GM12892 (cell line): ENCODE measurements at regions not wholly inside any gene's neighbourhood (a gene's known extent, or its start where the extent isn't known, plus 50 kb on each side); places are given as distances from the start of the nearest gene placed in this dataset.

Experiments
- POLR2A ChIP-seq: IDR thresholded peaks from 2 replicates; pipeline ENCODE4 v1.6.1; 2011; ENCODE audit warnings: low read depth, low read length, control low read depth
- POLR2AphosphoS5 ChIP-seq: IDR thresholded peaks from 2 replicates; pipeline ENCODE4 v1.6.1; 2011; ENCODE audit warnings: low read depth, low read length, control low read depth
- TAF1 ChIP-seq: IDR thresholded peaks from 2 replicates; pipeline ENCODE4 v1.6.1; 2011; ENCODE audit warnings: low read depth, mild to moderate bottlenecking, control low read depth, low read length, borderline replicate concordance

DNA sequence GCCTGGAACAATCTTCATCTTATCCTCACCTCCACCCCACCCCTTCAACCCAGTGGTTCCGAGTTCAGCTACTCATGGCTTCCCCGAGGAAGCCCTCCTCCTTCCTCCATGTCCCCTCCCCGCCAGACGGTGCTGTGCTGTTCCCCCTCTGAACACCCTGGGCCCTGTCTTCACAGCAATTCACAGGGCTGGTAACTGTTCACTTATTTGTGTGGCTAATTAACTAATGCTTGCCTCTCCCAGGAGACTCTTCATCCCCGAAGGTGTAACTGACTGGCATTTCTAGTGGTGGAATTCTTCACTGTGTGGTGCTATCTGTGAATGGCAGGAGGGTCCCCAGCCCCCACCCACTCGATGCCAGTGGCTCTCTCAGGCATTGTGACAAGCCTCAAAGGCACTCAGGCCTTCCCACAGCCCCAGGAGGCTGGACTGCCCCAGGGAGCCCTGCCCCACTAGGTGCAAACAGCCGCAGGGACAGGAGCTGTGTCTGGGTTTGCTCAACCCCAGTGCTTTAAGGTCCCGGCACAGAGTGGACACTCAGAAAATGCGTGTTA is 133.7 kb upstream of the ID2 start:
- TF ChIP-seq POLR2A = no peak
- no peak for TF ChIP-seq TAF1
- no peak for TF ChIP-seq POLR2AphosphoS5
